GM10266 (cell line): ENCODE measurements at regions not wholly inside any gene's neighbourhood (a gene's known extent, or its start where the extent isn't known, plus 50 kb on each side); places are given as distances from the start of the nearest gene placed in this dataset.
"Not testable (repeated sequence)": the region's sequence is repeated elsewhere in the genome, so short reads cannot be mapped to it uniquely, and the experiment has no call there.

Source experiments
- DNase-seq: peaks from one replicate; pipeline ENCODE4 v3.0.0; 2012; ENCODE audit errors: extremely low spot score
- TF ChIP-seq, protein P1 (sequence below): IDR thresholded peaks from 2 replicates; pipeline ENCODE4 v1.5.1; 2012; ENCODE audit warnings: mild to moderate bottlenecking, low read depth; ENCODE audit not compliant: control insufficient read depth, insufficient read depth; ENCODE audit errors: missing control alignments

- no peak for DNase-seq
- TF ChIP-seq, protein P1, sequence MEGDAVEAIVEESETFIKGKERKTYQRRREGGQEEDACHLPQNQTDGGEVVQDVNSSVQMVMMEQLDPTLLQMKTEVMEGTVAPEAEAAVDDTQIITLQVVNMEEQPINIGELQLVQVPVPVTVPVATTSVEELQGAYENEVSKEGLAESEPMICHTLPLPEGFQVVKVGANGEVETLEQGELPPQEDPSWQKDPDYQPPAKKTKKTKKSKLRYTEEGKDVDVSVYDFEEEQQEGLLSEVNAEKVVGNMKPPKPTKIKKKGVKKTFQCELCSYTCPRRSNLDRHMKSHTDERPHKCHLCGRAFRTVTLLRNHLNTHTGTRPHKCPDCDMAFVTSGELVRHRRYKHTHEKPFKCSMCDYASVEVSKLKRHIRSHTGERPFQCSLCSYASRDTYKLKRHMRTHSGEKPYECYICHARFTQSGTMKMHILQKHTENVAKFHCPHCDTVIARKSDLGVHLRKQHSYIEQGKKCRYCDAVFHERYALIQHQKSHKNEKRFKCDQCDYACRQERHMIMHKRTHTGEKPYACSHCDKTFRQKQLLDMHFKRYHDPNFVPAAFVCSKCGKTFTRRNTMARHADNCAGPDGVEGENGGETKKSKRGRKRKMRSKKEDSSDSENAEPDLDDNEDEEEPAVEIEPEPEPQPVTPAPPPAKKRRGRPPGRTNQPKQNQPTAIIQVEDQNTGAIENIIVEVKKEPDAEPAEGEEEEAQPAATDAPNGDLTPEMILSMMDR: no peak
Measured at GRCh38 chr2:160576054-160576499, 82.5 kb upstream of the RBMS1 start.

- DNase-seq: not testable (repeated sequence)
Measured at GRCh38 chr2:160577081-160577480, 83.5 kb upstream of the RBMS1 start.

DNA sequence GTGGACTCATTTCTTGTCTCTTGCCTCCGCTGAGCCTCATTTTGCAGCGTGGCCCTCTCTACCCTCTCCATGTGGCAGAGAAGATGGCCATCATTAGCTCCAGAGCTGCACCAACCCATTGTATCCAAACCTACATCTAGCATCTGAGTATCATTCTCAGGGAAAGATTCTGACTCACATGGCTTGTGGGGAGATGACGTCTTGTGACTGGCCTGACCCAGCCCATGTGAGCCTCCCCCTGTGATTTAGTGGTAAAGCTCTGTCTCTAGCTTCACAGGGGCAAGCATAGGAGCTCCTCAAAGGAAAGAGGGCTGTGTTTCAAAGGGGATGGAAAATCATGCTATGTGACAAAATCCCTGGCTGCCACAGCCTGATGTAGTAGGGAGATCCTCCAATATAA, 87.4 kb upstream of the RBMS1 start:
- TF ChIP-seq, protein P1: no peak
- no peak for DNase-seq

DNA sequence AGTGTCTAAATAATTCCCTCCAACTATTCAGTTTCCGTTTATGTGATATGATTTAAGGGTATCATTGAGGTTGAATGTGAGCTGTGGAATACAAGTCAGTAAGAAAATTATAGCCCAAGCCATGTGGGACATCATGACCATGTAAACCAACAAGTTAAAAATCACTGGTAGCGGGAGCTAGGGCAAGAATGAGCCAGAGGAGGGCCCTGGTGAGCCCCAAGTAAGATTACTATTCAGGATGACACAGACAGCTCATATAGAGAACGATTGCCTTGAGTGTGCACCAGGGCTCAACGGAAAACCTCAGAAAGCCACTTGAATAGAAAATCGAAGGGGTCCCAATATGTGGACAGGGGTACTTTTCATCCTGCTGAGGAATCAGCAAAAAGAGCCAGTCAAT, 87.8 kb upstream of the RBMS1 start:
- DNase-seq: no peak
- TF ChIP-seq, protein P1: no peak

- TF ChIP-seq, protein P1: no peak
- DNase-seq: no peak
Measured at GRCh38 chr2:160582081-160582480, 88.5 kb upstream of the RBMS1 start.

DNA sequence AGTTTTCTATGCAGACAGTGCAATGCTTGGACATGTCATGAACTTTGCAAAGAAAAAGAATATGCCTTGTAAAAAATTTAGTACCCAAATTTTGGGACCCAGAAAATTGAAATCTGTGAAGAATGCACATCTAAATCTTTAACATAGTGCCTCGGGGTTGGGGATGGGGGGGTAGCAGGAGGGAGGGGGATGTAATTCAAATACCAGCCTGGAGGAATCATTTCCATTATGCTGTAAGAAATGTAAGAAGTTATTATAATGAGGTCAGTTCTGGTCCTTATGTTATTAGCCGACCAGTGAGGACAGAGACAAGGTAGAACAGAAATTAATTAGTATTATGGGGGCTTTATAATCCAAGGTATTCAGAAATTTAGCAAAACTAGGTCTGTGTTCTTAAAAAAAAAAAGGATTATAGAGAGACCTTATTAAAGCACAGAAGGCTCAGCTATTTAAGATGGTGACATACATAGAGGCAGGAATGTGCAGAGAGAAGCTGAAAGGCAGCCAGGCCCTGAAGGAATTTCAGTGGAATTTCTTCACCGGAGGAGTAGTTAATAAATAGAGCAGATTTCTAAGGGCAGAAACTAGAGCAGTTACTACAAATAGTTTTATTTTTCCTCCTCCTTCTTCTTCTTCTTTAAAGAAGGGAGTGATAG, 89.0 kb upstream of the RBMS1 start:
- no peak for DNase-seq

DNA sequence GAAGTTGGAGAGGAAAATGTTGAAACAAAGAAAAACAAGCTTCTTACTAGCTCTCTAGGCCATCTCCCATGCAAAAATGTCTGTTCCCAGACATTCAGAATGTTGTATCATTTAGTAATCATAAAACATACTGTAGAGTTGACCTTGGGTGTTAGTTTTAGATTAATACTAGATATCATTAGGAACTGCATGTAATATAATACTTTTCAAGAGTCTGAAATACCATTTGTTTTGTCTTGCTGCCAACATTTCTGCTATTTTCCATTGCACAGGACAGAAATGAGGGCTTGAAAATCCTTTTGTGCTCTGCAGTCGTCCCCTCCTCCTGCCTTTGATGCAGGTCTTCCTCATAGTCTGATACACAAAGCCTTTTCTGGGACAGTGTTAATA, 89.5 kb upstream of the RBMS1 start:
- TF ChIP-seq, protein P1: no peak
- DNase-seq: no peak

More for the DNA sequence above, 89.0 kb upstream of the RBMS1 start:
- TF ChIP-seq, protein P1: no peak
